ENCODE measurements at regions not wholly inside any gene's neighbourhood (a gene's known extent, or its start where the extent isn't known, plus 50 kb on each side); places are given as distances from the start of the nearest gene placed in this dataset.

GRCh38 chr13:85288698-85289097 lies 510.5 kb downstream of the SLITRK6 start:
- in situ Hi-C loops (cut with HindIII; ENCODE audit: low pct_ligation_motif_present, low pct_unique_long_range_greater_than_20kb, low sequenced_read_pairs) = no loop called here
- no peak for DNase-seq

- in situ Hi-C loops (cut with HindIII; ENCODE audit: low pct_ligation_motif_present, low pct_unique_long_range_greater_than_20kb, low sequenced_read_pairs) = no loop called here
- DNase-seq = no peak
Observed at GRCh38 chr13:85287528-85287927, 511.7 kb downstream of the SLITRK6 start.

- DNase-seq = no peak
- in situ Hi-C loops (cut with HindIII; ENCODE audit: low pct_ligation_motif_present, low pct_unique_long_range_greater_than_20kb, low sequenced_read_pairs) = no loop called here
Observed at GRCh38 chr13:85286081-85286480, 513.1 kb downstream of the SLITRK6 start.

- in situ Hi-C loops (cut with HindIII; ENCODE audit: low pct_ligation_motif_present, low pct_unique_long_range_greater_than_20kb, low sequenced_read_pairs) = no loop called here
- DNase-seq = no peak
Observed at GRCh38 chr13:85284349-85284748, 514.9 kb downstream of the SLITRK6 start.

GRCh38 chr13:85283408-85283807 lies 515.8 kb downstream of the SLITRK6 start:
- in situ Hi-C loops (cut with HindIII; ENCODE audit: low pct_ligation_motif_present, low pct_unique_long_range_greater_than_20kb, low sequenced_read_pairs) = no loop called here
- no peak for DNase-seq

GRCh38 chr13:85282876-85283275 lies 516.3 kb downstream of the SLITRK6 start:
- DNase-seq = no peak
- in situ Hi-C loops (cut with HindIII; ENCODE audit: low pct_ligation_motif_present, low pct_unique_long_range_greater_than_20kb, low sequenced_read_pairs) = no loop called here

- in situ Hi-C loops (cut with HindIII; ENCODE audit: low pct_ligation_motif_present, low pct_unique_long_range_greater_than_20kb, low sequenced_read_pairs) = no loop called here
- DNase-seq = no peak
Observed at GRCh38 chr13:85278851-85279250, 520.4 kb downstream of the SLITRK6 start.

- peak; percentile 7 for DNase-seq
- in situ Hi-C loops (cut with HindIII; ENCODE audit: low pct_ligation_motif_present, low pct_unique_long_range_greater_than_20kb, low sequenced_read_pairs) = no loop called here
Observed at GRCh38 chr13:85277748-85278147, 521.5 kb downstream of the SLITRK6 start.

GRCh38 chr13:85266771-85267170 lies 532.4 kb downstream of the SLITRK6 start:
- in situ Hi-C loops (cut with HindIII; ENCODE audit: low pct_ligation_motif_present, low pct_unique_long_range_greater_than_20kb, low sequenced_read_pairs) = no loop called here
- DNase-seq = no peak

GRCh38 chr13:85266331-85266730 lies 532.9 kb downstream of the SLITRK6 start:
- in situ Hi-C loops (cut with HindIII; ENCODE audit: low pct_ligation_motif_present, low pct_unique_long_range_greater_than_20kb, low sequenced_read_pairs) = no loop called here
- no peak for DNase-seq

GRCh38 chr13:85265296-85265695 lies 533.9 kb downstream of the SLITRK6 start:
- DNase-seq = no peak
- in situ Hi-C loops (cut with HindIII; ENCODE audit: low pct_ligation_motif_present, low pct_unique_long_range_greater_than_20kb, low sequenced_read_pairs) = no loop called here

GRCh38 chr13:85262499-85262898 lies 536.7 kb downstream of the SLITRK6 start:
- DNase-seq = no peak
- in situ Hi-C loops (cut with HindIII; ENCODE audit: low pct_ligation_motif_present, low pct_unique_long_range_greater_than_20kb, low sequenced_read_pairs) = no loop called here

- peak; percentile 23 for DNase-seq
- in situ Hi-C loops (cut with HindIII; ENCODE audit: low pct_ligation_motif_present, low pct_unique_long_range_greater_than_20kb, low sequenced_read_pairs) = no loop called here
Observed at GRCh38 chr13:85261757-85262346, 537.4 kb downstream of the SLITRK6 start.

- no peak for DNase-seq
- in situ Hi-C loops (cut with HindIII; ENCODE audit: low pct_ligation_motif_present, low pct_unique_long_range_greater_than_20kb, low sequenced_read_pairs) = no loop called here
Observed at GRCh38 chr13:85260896-85261295, 538.3 kb downstream of the SLITRK6 start.

GRCh38 chr13:85255978-85256377 lies 543.2 kb downstream of the SLITRK6 start:
- in situ Hi-C loops (cut with HindIII; ENCODE audit: low pct_ligation_motif_present, low pct_unique_long_range_greater_than_20kb, low sequenced_read_pairs) = no loop called here
- no peak for DNase-seq

- DNase-seq = no peak
- in situ Hi-C loops (cut with HindIII; ENCODE audit: low pct_ligation_motif_present, low pct_unique_long_range_greater_than_20kb, low sequenced_read_pairs) = no loop called here
Observed at GRCh38 chr13:85254641-85255040, 544.6 kb downstream of the SLITRK6 start.

- in situ Hi-C loops (cut with HindIII; ENCODE audit: low pct_ligation_motif_present, low pct_unique_long_range_greater_than_20kb, low sequenced_read_pairs) = no loop called here
- DNase-seq = no peak
Observed at GRCh38 chr13:85249151-85249550, 550.1 kb downstream of the SLITRK6 start.

- in situ Hi-C loops (cut with HindIII; ENCODE audit: low pct_ligation_motif_present, low pct_unique_long_range_greater_than_20kb, low sequenced_read_pairs) = no loop called here
- DNase-seq = no peak
Observed at GRCh38 chr13:85247780-85248179, 551.4 kb downstream of the SLITRK6 start.

GRCh38 chr13:85243831-85244230 lies 555.4 kb downstream of the SLITRK6 start:
- no peak for DNase-seq
- in situ Hi-C loops (cut with HindIII; ENCODE audit: low pct_ligation_motif_present, low pct_unique_long_range_greater_than_20kb, low sequenced_read_pairs) = no loop called here

- in situ Hi-C loops (cut with HindIII; ENCODE audit: low pct_ligation_motif_present, low pct_unique_long_range_greater_than_20kb, low sequenced_read_pairs) = no loop called here
- peak; percentile 48 for DNase-seq
Observed at GRCh38 chr13:85241060-85241459, 558.2 kb downstream of the SLITRK6 start.

- peak; percentile 2 for DNase-seq
Observed at GRCh38 chr13:85236413-85236812, 562.8 kb downstream of the SLITRK6 start.

More at GRCh38 chr13:85236413-85236812, 562.8 kb downstream of the SLITRK6 start:
- in situ Hi-C loops (cut with HindIII; ENCODE audit: low pct_ligation_motif_present, low pct_unique_long_range_greater_than_20kb, low sequenced_read_pairs) = no loop called here
